ENCODE measurements at regions not wholly inside any gene's neighbourhood (a gene's known extent, or its start where the extent isn't known, plus 50 kb on each side); places are given as distances from the start of the nearest gene placed in this dataset.

GRCh38 chr5:68746643-68747420 lies 347.0 kb upstream of the SLC30A5 start:
- no peak for DNase-seq
- TF ChIP-seq CTCF (IDR thresholded peaks at IDR 0.05; ENCODE audit: control extremely low read depth, extremely low read depth), result no peak
- ATAC-seq (ENCODE audit: insufficient read depth, low FRiP score), result no peak
- Histone ChIP-seq H3K9ac (ENCODE audit: insufficient read depth in 1 of 2, low read length in 2 of 2) (no peak overlapping the region), H3K9me3 (ENCODE audit: control insufficient read depth in 4 of 4, insufficient read depth in 3 of 4, low read length in 3 of 4) (no peaks in the 10 kb centered on the region), H3K27ac (ENCODE audit: low read depth in 1 of 2, low read length in 1 of 2) (no peak overlapping the region), H3K4me1 (ENCODE audit: control insufficient read depth in 5 of 5, insufficient read depth in 5 of 5, low read length in 5 of 5) (no peaks in the 10 kb centered on the region), H3K4me3 (no peak overlapping the region), H3K36me3 (ENCODE audit: control insufficient read depth in 4 of 4, insufficient read depth in 4 of 4, low read length in 4 of 4) (no peaks in the 10 kb centered on the region), H3K27me3 (ENCODE audit: control insufficient read depth in 3 of 3, insufficient read depth in 3 of 3, low read length in 2 of 3) (no peaks in the 10 kb centered on the region)
- WGBS, 2 donors, result 78 to 87% methylated on average over 14 of the region's 14 CpGs

- H3K4me3 ChIP-seq, result no peak overlapping the region
- no peaks in the 10 kb centered on the region for H3K4me1 ChIP-seq (ENCODE audit: control insufficient read depth in 5 of 5, insufficient read depth in 5 of 5, low read length in 5 of 5)
- H3K9ac ChIP-seq (ENCODE audit: insufficient read depth in 1 of 2, low read length in 2 of 2), result no peak overlapping the region
- ATAC-seq (ENCODE audit: insufficient read depth, low FRiP score) (no peak), DNase-seq (no peak)
- WGBS, 2 donors, result 84 to 90% methylated on average over 4 of the region's 4 CpGs
- TF ChIP-seq CTCF (IDR thresholded peaks at IDR 0.05; ENCODE audit: control extremely low read depth, extremely low read depth), result no peak
- no peaks in the 10 kb centered on the region for H3K36me3 ChIP-seq (ENCODE audit: control insufficient read depth in 4 of 4, insufficient read depth in 4 of 4, low read length in 4 of 4)
- H3K27ac ChIP-seq (ENCODE audit: low read depth in 1 of 2, low read length in 1 of 2), result no peak overlapping the region
- H3K27me3 ChIP-seq (ENCODE audit: control insufficient read depth in 3 of 3, insufficient read depth in 3 of 3, low read length in 2 of 3), result no peaks in the 10 kb centered on the region
- no peaks in the 10 kb centered on the region for H3K9me3 ChIP-seq (ENCODE audit: control insufficient read depth in 4 of 4, insufficient read depth in 3 of 4, low read length in 3 of 4)
Observed at GRCh38 chr5:68747521-68747920, 346.3 kb upstream of the SLC30A5 start.

GRCh38 chr5:68748101-68748500 lies 345.7 kb upstream of the SLC30A5 start:
- DNase-seq, result no peak
- Histone ChIP-seq H3K4me1 (ENCODE audit: control insufficient read depth in 5 of 5, insufficient read depth in 5 of 5, low read length in 5 of 5) (no peaks in the 10 kb centered on the region), H3K4me3 (no peak overlapping the region), H3K9ac (ENCODE audit: insufficient read depth in 1 of 2, low read length in 2 of 2) (no peak overlapping the region), H3K36me3 (ENCODE audit: control insufficient read depth in 4 of 4, insufficient read depth in 4 of 4, low read length in 4 of 4) (no peaks in the 10 kb centered on the region), H3K27me3 (ENCODE audit: control insufficient read depth in 3 of 3, insufficient read depth in 3 of 3, low read length in 2 of 3) (no peaks in the 10 kb centered on the region), H3K27ac (ENCODE audit: low read depth in 1 of 2, low read length in 1 of 2) (no peak overlapping the region), H3K9me3 (ENCODE audit: control insufficient read depth in 4 of 4, insufficient read depth in 3 of 4, low read length in 3 of 4) (no peaks in the 10 kb centered on the region)
- TF ChIP-seq CTCF (IDR thresholded peaks at IDR 0.05; ENCODE audit: control extremely low read depth, extremely low read depth), result no peak
- WGBS, 2 donors, result 87 to 91% methylated on average over 3 of the region's 3 CpGs
- ATAC-seq (ENCODE audit: insufficient read depth, low FRiP score), result no peak

- H3K4me1 ChIP-seq (ENCODE audit: control insufficient read depth in 5 of 5, insufficient read depth in 5 of 5, low read length in 5 of 5), result no peaks in the 10 kb centered on the region
- no peaks in the 10 kb centered on the region for H3K9me3 ChIP-seq (ENCODE audit: control insufficient read depth in 4 of 4, insufficient read depth in 3 of 4, low read length in 3 of 4)
- H3K27me3 ChIP-seq (ENCODE audit: control insufficient read depth in 3 of 3, insufficient read depth in 3 of 3, low read length in 2 of 3), result no peaks in the 10 kb centered on the region
- DNase-seq (no peak), ATAC-seq (ENCODE audit: insufficient read depth, low FRiP score) (no peak)
- H3K36me3 ChIP-seq (ENCODE audit: control insufficient read depth in 4 of 4, insufficient read depth in 4 of 4, low read length in 4 of 4), result no peaks in the 10 kb centered on the region
- no peak overlapping the region for H3K27ac ChIP-seq (ENCODE audit: low read depth in 1 of 2, low read length in 1 of 2)
- 74 to 89% methylated on average over 2 of the region's 2 CpGs for WGBS, 2 donors
- no peak overlapping the region for H3K4me3 ChIP-seq
- TF ChIP-seq CTCF (IDR thresholded peaks at IDR 0.05; ENCODE audit: control extremely low read depth, extremely low read depth), result no peak
- H3K9ac ChIP-seq (ENCODE audit: insufficient read depth in 1 of 2, low read length in 2 of 2), result no peak overlapping the region
Observed at GRCh38 chr5:68749077-68749476, 344.7 kb upstream of the SLC30A5 start.

Data from lung (tissue), 11 donors.